CD8-positive, alpha-beta memory T cell (primary cell): ENCODE measurements at regions not wholly inside any gene's neighbourhood (a gene's known extent, or its start where the extent isn't known, plus 50 kb on each side); places are given as distances from the start of the nearest gene placed in this dataset.

Source experiments
- CTCF ChIA-PET: fragments of 350-600 bp; sonication (Branson Sonifier 250); formaldehyde crosslinking; loops from one replicate; lab custom pipeline; 2021; ENCODE audit warnings: antibody characterized with exemption; lab: Charles Lee
- POLR2A ChIA-PET: fragments of 350-600 bp; sonication (Branson Sonifier 250); formaldehyde crosslinking; loops from one replicate; lab custom pipeline; 2021; ENCODE audit warnings: antibody characterized with exemption; lab: Charles Lee
- DNase-seq, 5 donors: peaks; one replicate each; pipeline versions ENCODE4 v3.0.0 to v3.0.0-alpha.2; 2020 to 2022; ENCODE audit warnings: mixed read lengths in 1 of 5
- H3K27ac ChIP-seq: one replicate; pipeline ENCODE4 v1.7.0; 2013; ENCODE audit warnings: low read depth, mild to moderate bottlenecking, low read length, moderate library complexity
- H3K27me3 ChIP-seq: 2 replicates; pipeline ENCODE4 v1.7.0; 2013; ENCODE audit warnings: low read length, mild to moderate bottlenecking; ENCODE audit not compliant: insufficient read depth, poor library complexity, severe bottlenecking
- H3K36me3 ChIP-seq: 2 replicates; pipeline ENCODE4 v1.7.0; 2013; ENCODE audit warnings: mild to moderate bottlenecking, low read length, moderate library complexity; ENCODE audit not compliant: insufficient read depth
- H3K4me1 ChIP-seq: 2 replicates; pipeline ENCODE4 v1.7.0; 2013; ENCODE audit warnings: mild to moderate bottlenecking, low read length, moderate library complexity; ENCODE audit not compliant: insufficient read depth
- H3K4me3 ChIP-seq: 2 replicates; pipeline ENCODE4 v1.7.0; 2013; ENCODE audit warnings: mild to moderate bottlenecking, low read length
- H3K9me3 ChIP-seq: 2 replicates; pipeline ENCODE4 v1.7.0; 2013; ENCODE audit warnings: mild to moderate bottlenecking, low read length
- H3K27ac Mint-ChIP-seq, 8 donors: one replicate each; pipeline ENCODE4 v1.8.0; 2020 to 2021; ENCODE audit warnings: mixed read lengths in 8 of 8, mild to moderate bottlenecking in 6 of 8, inconsistent platforms in 3 of 8, moderate library complexity in 3 of 8
- H3K27me3 Mint-ChIP-seq, 2 donors: one replicate each; pipeline ENCODE4 v1.8.0; 2020 to 2021; ENCODE audit warnings: mixed read lengths in 2 of 2, mild to moderate bottlenecking in 1 of 2, moderate library complexity in 1 of 2
- H3K36me3 Mint-ChIP-seq, 3 donors: one replicate each; pipeline ENCODE4 v1.8.0; 2020 to 2021; ENCODE audit warnings: mixed read lengths in 3 of 3, inconsistent platforms in 1 of 3, mild to moderate bottlenecking in 1 of 3
- H3K4me1 Mint-ChIP-seq, 3 donors: one replicate each; pipeline ENCODE4 v1.8.0; 2020 to 2021; ENCODE audit warnings: mixed read lengths in 3 of 3, inconsistent platforms in 1 of 3, mild to moderate bottlenecking in 1 of 3
- H3K4me3 Mint-ChIP-seq, 7 donors: one replicate each; pipeline ENCODE4 v1.8.0; 2020 to 2021; ENCODE audit warnings: mixed read lengths in 7 of 7, mild to moderate bottlenecking in 6 of 7, moderate library complexity in 4 of 7, inconsistent platforms in 2 of 7
- H3K9me3 Mint-ChIP-seq, 5 donors: one replicate each; pipeline ENCODE4 v1.8.0; 2020 to 2022; ENCODE audit warnings: mixed read lengths in 5 of 5, mild to moderate bottlenecking in 3 of 5, moderate library complexity in 2 of 5, inconsistent platforms in 1 of 5

DNA sequence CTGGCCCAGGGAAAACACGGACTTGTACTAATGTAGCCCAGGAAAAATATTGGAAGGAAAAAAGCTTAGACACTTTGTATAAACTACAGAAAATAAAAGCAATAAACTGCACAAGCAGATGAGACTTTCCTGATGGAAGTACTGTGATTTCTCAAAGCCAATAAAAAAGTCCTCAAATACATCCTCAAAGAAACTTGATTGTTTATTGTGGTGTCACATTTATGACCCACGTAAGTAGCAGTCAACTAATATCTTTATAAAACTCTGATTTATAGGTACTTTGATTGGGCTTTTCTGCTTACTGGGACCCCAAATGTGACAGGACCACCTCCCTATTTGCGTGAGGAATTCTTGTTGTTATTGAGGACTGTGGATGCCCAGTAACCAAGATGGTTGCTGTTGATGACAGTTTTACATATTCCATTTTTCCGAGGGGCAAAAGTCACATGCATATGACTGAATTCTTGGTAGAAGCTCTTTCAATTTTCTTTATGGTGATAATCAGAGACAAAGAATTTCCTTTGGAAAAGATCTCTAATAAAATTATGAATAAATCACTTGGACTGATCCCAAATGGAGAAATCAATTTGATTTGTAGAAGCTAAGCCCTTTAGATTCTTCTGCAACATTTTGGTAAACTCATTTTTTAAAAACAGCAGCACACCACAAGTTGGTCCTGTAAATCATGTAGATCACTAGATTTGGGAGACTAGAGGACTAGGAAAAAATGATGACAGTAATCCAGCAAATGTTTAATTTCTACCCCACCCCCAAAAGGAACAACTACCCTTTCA is 159.0 kb upstream of the TSC22D2 start:
- Mint-ChIP-seq H3K27me3 (peaks cover 7 to 45% of the 10 kb centered on the region in 2 donors), H3K36me3 (no peaks in the 10 kb centered on the region), H3K9me3 (no peaks in the 10 kb centered on the region), H3K4me3 (no peak overlapping the region), H3K4me1 (no peaks in the 10 kb centered on the region), H3K27ac (no peak overlapping the region)
- H3K9me3 ChIP-seq = no peaks in the 10 kb centered on the region
- no peaks in the 10 kb centered on the region for H3K27me3 ChIP-seq
- H3K4me3 ChIP-seq = no peak overlapping the region
- ChIA-PET CTCF (no interaction called here), POLR2A (no interaction called here)
- no peaks in the 10 kb centered on the region for H3K36me3 ChIP-seq
- H3K27ac ChIP-seq = no peak overlapping the region
- DNase-seq = no peak
- no peaks in the 10 kb centered on the region for H3K4me1 ChIP-seq

- no peaks in the 10 kb centered on the region for H3K27me3 ChIP-seq
- ChIA-PET CTCF (no interaction called here), POLR2A (no interaction called here)
- H3K9me3 ChIP-seq = no peaks in the 10 kb centered on the region
- no peaks in the 10 kb centered on the region for H3K4me1 Mint-ChIP-seq
- no peak overlapping the region for H3K27ac Mint-ChIP-seq
- no peak overlapping the region for H3K27ac ChIP-seq
- DNase-seq = no peak
- H3K27me3 Mint-ChIP-seq = peaks cover 7 to 53% of the 10 kb centered on the region in 2 donors
- no peaks in the 10 kb centered on the region for H3K9me3 Mint-ChIP-seq
- no peak overlapping the region for H3K4me3 ChIP-seq
- no peaks in the 10 kb centered on the region for H3K4me1 ChIP-seq
- H3K4me3 Mint-ChIP-seq = no peak overlapping the region
- no peaks in the 10 kb centered on the region for H3K36me3 ChIP-seq
- H3K36me3 Mint-ChIP-seq = no peaks in the 10 kb centered on the region
These were observed 159.8 kb upstream of the TSC22D2 start for GRCh38 chr3:150248116-150248887.

- Histone ChIP-seq H3K9me3 (no peaks in the 10 kb centered on the region), H3K4me1 (no peaks in the 10 kb centered on the region), H3K36me3 (no peaks in the 10 kb centered on the region), H3K27me3 (no peaks in the 10 kb centered on the region), H3K4me3 (no peak overlapping the region), H3K27ac (no peak overlapping the region)
- Mint-ChIP-seq H3K4me1 (no peaks in the 10 kb centered on the region), H3K9me3 (no peaks in the 10 kb centered on the region), H3K27ac (no peak overlapping the region), H3K27me3 (peaks cover 11 to 60% of the 10 kb centered on the region in 2 donors), H3K36me3 (no peaks in the 10 kb centered on the region), H3K4me3 (no peak overlapping the region)
- CTCF ChIA-PET = no interaction called here
- DNase-seq = no peak
- POLR2A ChIA-PET = no interaction called here
These were observed 160.7 kb upstream of the TSC22D2 start for GRCh38 chr3:150247441-150247840.

GRCh38 chr3:150243466-150243865 is 164.6 kb upstream of the TSC22D2 start:
- no peaks in the 10 kb centered on the region for H3K4me1 Mint-ChIP-seq

GRCh38 chr3:150242220-150242936 is 165.7 kb upstream of the TSC22D2 start:
- Histone ChIP-seq H3K9me3 (no peaks in the 10 kb centered on the region), H3K27ac (no peak overlapping the region), H3K36me3 (no peaks in the 10 kb centered on the region), H3K4me1 (no peaks in the 10 kb centered on the region), H3K4me3 (no peak overlapping the region), H3K27me3 (no peaks in the 10 kb centered on the region)
- ChIA-PET CTCF (no interaction called here), POLR2A (no interaction called here)
- H3K4me3 Mint-ChIP-seq = no peak overlapping the region
- H3K9me3 Mint-ChIP-seq = no peaks in the 10 kb centered on the region
- DNase-seq = no peak
- no peak overlapping the region for H3K27ac Mint-ChIP-seq
- H3K36me3 Mint-ChIP-seq = no peaks in the 10 kb centered on the region
- H3K4me1 Mint-ChIP-seq = no peaks in the 10 kb centered on the region
- H3K27me3 Mint-ChIP-seq = peaks cover 12 to 52% of the 10 kb centered on the region in 2 donors

More at GRCh38 chr3:150243466-150243865, 164.6 kb upstream of the TSC22D2 start:
- H3K36me3 Mint-ChIP-seq = no peaks in the 10 kb centered on the region
- no peak overlapping the region for H3K4me3 ChIP-seq
- H3K4me1 ChIP-seq = no peaks in the 10 kb centered on the region
- no peak overlapping the region for H3K4me3 Mint-ChIP-seq
- no peaks in the 10 kb centered on the region for H3K27me3 ChIP-seq
- no peak overlapping the region for H3K27ac ChIP-seq
- DNase-seq = no peak
- no peaks in the 10 kb centered on the region for H3K36me3 ChIP-seq
- no peaks in the 10 kb centered on the region for H3K9me3 Mint-ChIP-seq
- peaks cover 12 to 53% of the 10 kb centered on the region in 2 donors for H3K27me3 Mint-ChIP-seq
- no peaks in the 10 kb centered on the region for H3K9me3 ChIP-seq
- no peak overlapping the region for H3K27ac Mint-ChIP-seq
- ChIA-PET CTCF (no interaction called here), POLR2A (no interaction called here)

DNA sequence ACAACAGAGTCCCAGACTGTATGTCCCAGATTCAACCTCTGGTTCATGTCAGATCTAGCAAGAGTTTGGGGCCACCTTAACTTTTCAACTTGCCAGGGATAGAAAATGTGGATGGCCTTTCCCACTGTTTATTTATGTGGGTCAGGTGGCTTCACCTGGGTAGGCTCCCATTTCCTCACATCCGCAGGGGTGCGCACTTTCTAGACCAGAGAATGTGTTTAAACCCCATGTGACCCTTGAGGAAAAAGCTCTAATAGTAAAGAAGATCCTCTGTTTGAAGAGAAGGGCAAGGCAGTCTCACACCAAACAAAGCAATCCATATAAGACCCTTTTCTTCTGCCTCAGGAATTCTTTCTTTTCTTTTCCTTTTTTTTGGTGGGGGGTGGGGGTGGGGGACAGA is 167.2 kb upstream of the TSC22D2 start:
- H3K4me1 ChIP-seq = no peaks in the 10 kb centered on the region
- ChIA-PET POLR2A (interaction anchor here (0.6 kb wide), 1 partner anchor 463 kb away, joined by 3 read pairs; the partner anchor contains the start of gene ERICH6), CTCF (no interaction called here)
- Mint-ChIP-seq H3K9me3 (no peaks in the 10 kb centered on the region), H3K4me3 (no peak overlapping the region), H3K36me3 (no peaks in the 10 kb centered on the region), H3K4me1 (no peaks in the 10 kb centered on the region), H3K27me3 (peaks cover 12 to 41% of the 10 kb centered on the region in 2 donors), H3K27ac (no peak overlapping the region)
- no peak overlapping the region for H3K27ac ChIP-seq
- no peak overlapping the region for H3K4me3 ChIP-seq
- H3K36me3 ChIP-seq = no peaks in the 10 kb centered on the region
- no peaks in the 10 kb centered on the region for H3K9me3 ChIP-seq
- H3K27me3 ChIP-seq = no peaks in the 10 kb centered on the region
- DNase-seq = no peak

- no peaks in the 10 kb centered on the region for H3K4me1 Mint-ChIP-seq
- H3K4me3 ChIP-seq = no peak overlapping the region
- no peaks in the 10 kb centered on the region for H3K9me3 ChIP-seq
- no peak overlapping the region for H3K4me3 Mint-ChIP-seq
- H3K27ac ChIP-seq = no peak overlapping the region
- ChIA-PET CTCF (no interaction called here), POLR2A (no interaction called here)
- no peaks in the 10 kb centered on the region for H3K27me3 ChIP-seq
- no peak for DNase-seq
- no peaks in the 10 kb centered on the region for H3K4me1 ChIP-seq
- H3K27ac Mint-ChIP-seq = no peak overlapping the region
- H3K36me3 ChIP-seq = no peaks in the 10 kb centered on the region
- H3K9me3 Mint-ChIP-seq = no peaks in the 10 kb centered on the region
- H3K27me3 Mint-ChIP-seq = peaks cover 8 to 33% of the 10 kb centered on the region in 2 donors
- H3K36me3 Mint-ChIP-seq = no peaks in the 10 kb centered on the region
These were observed 168.3 kb upstream of the TSC22D2 start for GRCh38 chr3:150239766-150240165.
